ENCODE measurements at regions not wholly inside any gene's neighbourhood (a gene's known extent, or its start where the extent isn't known, plus 50 kb on each side); places are given as distances from the start of the nearest gene placed in this dataset.

DNA sequence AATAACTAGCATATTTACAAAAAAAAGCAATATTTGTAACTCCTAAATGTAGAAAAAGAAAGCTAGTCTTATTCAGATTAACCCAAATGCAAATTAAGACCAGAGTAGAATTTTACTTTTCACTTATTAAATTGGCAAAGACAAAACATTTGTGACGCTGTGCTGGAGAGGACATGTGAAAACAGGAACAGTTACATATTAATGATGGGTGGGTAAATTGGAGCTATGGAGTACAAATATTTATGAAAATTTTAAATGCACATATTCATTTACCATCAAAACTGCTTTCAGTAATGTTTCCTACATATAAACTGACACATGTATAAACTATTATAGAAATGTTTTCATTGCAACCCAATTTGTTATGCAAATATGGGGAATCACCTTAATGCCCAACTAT is 278.9 kb upstream of the POU1F1 start:
- Histone ChIP-seq H3K4me1 (ENCODE audit: control insufficient read depth, extremely low read depth, insufficient read depth, low read length) (no peaks in the 10 kb centered on the region), H3K9me3 (replicated peaks; ENCODE audit: control insufficient read depth, insufficient read depth, low read length) (no peaks in the 10 kb centered on the region), H4K20me1 (replicated peaks; ENCODE audit: control insufficient read depth, extremely low read depth, insufficient read depth, low read length) (no peaks in the 10 kb centered on the region), H3K27ac (ENCODE audit: insufficient read depth, low read depth, low read length) (no peak overlapping the region), H3K79me2 (ENCODE audit: control insufficient read depth, insufficient read depth, low read length) (no peaks in the 10 kb centered on the region), H3K4me2 (ENCODE audit: insufficient read depth, low read length) (no peak overlapping the region), H3K4me3 (replicated peaks in 1 of 3; ENCODE audit: insufficient read depth in 1 of 3, low read depth in 1 of 3, low read length in 3 of 3) (no peak overlapping the region), H2AFZ (ENCODE audit: low read depth, low read length) (no peak overlapping the region), H3K27me3 (ENCODE audit: control insufficient read depth in 2 of 2, insufficient read depth in 2 of 2, low read length in 2 of 2) (peaks cover 0 to 3% of the 10 kb centered on the region in 2 experiments), H3K9me1 (replicated peaks; ENCODE audit: control insufficient read depth, extremely low read depth, insufficient read depth, low read length) (no peaks in the 10 kb centered on the region), H3K36me3 (ENCODE audit: control insufficient read depth in 2 of 2, extremely low read depth in 1 of 2, insufficient read depth in 2 of 2, low read length in 2 of 2) (no peaks in the 10 kb centered on the region), H3K9ac (replicated peaks; ENCODE audit: extremely low read depth, insufficient read depth, low read length) (no peak overlapping the region)
- intact Hi-C loops (cut with micrococcal nuclease) (no loop called here), dilution Hi-C loops (cut with MboI; ENCODE audit: extremely low pct_ligation_motif_present, low sequenced_read_pairs) (no loop called here)
- CTCF ChIA-PET: no interaction called here
- FAIRE-seq: no peak
- no TSS peak for BruUV-seq (replicated peaks)
- DNase-seq (ENCODE audit: low read depth, low spot score): no peak
- POLR2A ChIA-PET: no interaction called here
- TF ChIP-seq, protein P1, sequence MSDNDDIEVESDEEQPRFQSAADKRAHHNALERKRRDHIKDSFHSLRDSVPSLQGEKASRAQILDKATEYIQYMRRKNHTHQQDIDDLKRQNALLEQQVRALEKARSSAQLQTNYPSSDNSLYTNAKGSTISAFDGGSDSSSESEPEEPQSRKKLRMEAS (IDR thresholded peaks at IDR 0.05; ENCODE audit: insufficient read depth, insufficient read length): no peak
- TF ChIP-seq MYC (IDR thresholded peaks at IDR 0.05; ENCODE audit: low read depth, low read length) (no peak), FOS (IDR thresholded peaks at IDR 0.05; ENCODE audit: borderline replicate concordance, insufficient read depth, low read length) (no peak)

DNA sequence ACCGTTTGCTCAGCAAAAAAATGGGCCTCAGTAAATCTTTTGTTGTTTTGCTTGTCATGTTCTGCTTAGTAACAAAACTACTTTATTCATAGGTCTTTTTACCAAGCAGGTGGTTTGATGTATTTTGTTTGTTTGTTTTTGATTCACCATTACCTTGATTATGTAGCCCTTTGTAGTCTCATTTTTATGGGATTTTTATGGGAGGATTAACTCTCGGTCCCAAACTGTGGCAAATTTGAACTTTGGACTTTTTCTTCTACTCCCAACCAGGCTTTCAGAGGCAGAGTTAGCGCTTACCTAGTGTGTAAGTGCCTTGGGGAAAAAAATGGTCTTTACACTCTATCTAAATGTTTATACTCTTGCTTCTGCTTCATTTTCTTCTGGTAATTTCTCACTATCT is 276.7 kb upstream of the POU1F1 start:
- intact Hi-C loops (cut with micrococcal nuclease) (no loop called here), dilution Hi-C loops (cut with MboI; ENCODE audit: extremely low pct_ligation_motif_present, low sequenced_read_pairs) (no loop called here)
- H4K20me1 ChIP-seq (replicated peaks; ENCODE audit: control insufficient read depth, extremely low read depth, insufficient read depth, low read length): no peaks in the 10 kb centered on the region
- H3K4me2 ChIP-seq (ENCODE audit: insufficient read depth, low read length): no peak overlapping the region
- H3K9ac ChIP-seq (replicated peaks; ENCODE audit: extremely low read depth, insufficient read depth, low read length): no peak overlapping the region
- no peak for FAIRE-seq
- H3K9me3 ChIP-seq (replicated peaks; ENCODE audit: control insufficient read depth, insufficient read depth, low read length): no peaks in the 10 kb centered on the region
- H3K4me1 ChIP-seq (ENCODE audit: control insufficient read depth, extremely low read depth, insufficient read depth, low read length): no peaks in the 10 kb centered on the region
- peaks cover 0 to 3% of the 10 kb centered on the region in 2 experiments for H3K27me3 ChIP-seq (ENCODE audit: control insufficient read depth in 2 of 2, insufficient read depth in 2 of 2, low read length in 2 of 2)
- no peaks in the 10 kb centered on the region for H3K36me3 ChIP-seq (ENCODE audit: control insufficient read depth in 2 of 2, extremely low read depth in 1 of 2, insufficient read depth in 2 of 2, low read length in 2 of 2)
- H3K27ac ChIP-seq (ENCODE audit: insufficient read depth, low read depth, low read length): no peak overlapping the region
- BruUV-seq (replicated peaks): no TSS peak
- TF ChIP-seq, protein P1 (IDR thresholded peaks at IDR 0.05; ENCODE audit: insufficient read depth, insufficient read length): no peak
- TF ChIP-seq FOS (IDR thresholded peaks at IDR 0.05; ENCODE audit: borderline replicate concordance, insufficient read depth, low read length) (no peak), CTCF (IDR thresholded peaks at IDR 0.05; ENCODE audit: extremely low read depth in 1 of 2, insufficient read depth in 1 of 2, low read depth in 1 of 2, low read length in 2 of 2) (no peak), POLR2A (IDR thresholded peaks at IDR 0.05; ENCODE audit: low read depth, low read length) (no peak)
- no peak for DNase-seq (ENCODE audit: low read depth, low spot score)
- H3K9me1 ChIP-seq (replicated peaks; ENCODE audit: control insufficient read depth, extremely low read depth, insufficient read depth, low read length): no peaks in the 10 kb centered on the region
- ChIA-PET POLR2A (no interaction called here), CTCF (no interaction called here)
- H3K79me2 ChIP-seq (ENCODE audit: control insufficient read depth, insufficient read depth, low read length): no peaks in the 10 kb centered on the region
- no peak overlapping the region for H2AFZ ChIP-seq (ENCODE audit: low read depth, low read length)
- no peak overlapping the region for H3K4me3 ChIP-seq (replicated peaks in 1 of 3; ENCODE audit: insufficient read depth in 1 of 3, low read depth in 1 of 3, low read length in 3 of 3)
